ENCODE measurements at regions not wholly inside any gene's neighbourhood (a gene's known extent, or its start where the extent isn't known, plus 50 kb on each side); places are given as distances from the start of the nearest gene placed in this dataset.

DNA sequence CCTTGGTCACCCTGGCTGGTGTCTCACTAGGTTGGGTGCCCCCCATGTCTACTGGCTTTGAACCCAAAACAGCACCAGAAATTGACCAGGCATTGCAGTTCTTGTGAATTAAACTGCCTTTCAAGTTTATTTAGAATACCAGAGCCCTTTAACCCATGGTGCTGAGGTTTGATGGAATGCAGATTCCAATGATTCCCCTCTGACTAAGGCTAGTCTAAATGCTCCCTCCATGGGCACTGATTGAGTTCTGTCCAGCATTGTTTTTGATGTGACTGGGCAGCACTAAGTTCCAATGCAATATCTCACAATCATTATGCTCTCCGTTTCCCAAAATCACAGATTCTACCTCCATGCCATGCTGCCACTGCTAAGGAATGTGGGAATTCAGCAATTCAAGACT lies 1047.4 kb upstream of the LRRN3 start:
- H3K4me2 ChIP-seq (ENCODE audit: unreplicated experiment), result no peak overlapping the region
- DNase-seq, result no peak
- H2AFZ ChIP-seq, result no peak overlapping the region
- no peak overlapping the region for H3K27ac ChIP-seq
- no peaks in the 10 kb centered on the region for H3F3A ChIP-seq (ENCODE audit: insufficient read depth)
- no peaks in the 10 kb centered on the region for H4K20me1 ChIP-seq (ENCODE audit: insufficient read depth)
- no peaks in the 10 kb centered on the region for H3K79me2 ChIP-seq (ENCODE audit: insufficient read depth)
- TF ChIP-seq EZH2phosphoT487 (IDR thresholded peaks at IDR 0.05; ENCODE audit: insufficient read depth, low read depth), result no peak
- TF ChIP-seq EZH2 (IDR thresholded peaks at IDR 0.05; ENCODE audit: insufficient read depth, poor library complexity, severe bottlenecking), result no peak
- H3K9me2 ChIP-seq (ENCODE audit: insufficient read depth), result no peaks in the 10 kb centered on the region
- H3K36me3 ChIP-seq (ENCODE audit: low read depth), result no peaks in the 10 kb centered on the region
- H3K9me3 ChIP-seq (ENCODE audit: low read depth), result no peaks in the 10 kb centered on the region
- in situ Hi-C loops (cut with MboI), result no loop called here
- 23 to 27% methylated on average over 1 of the region's 1 CpG for WGBS, 2 experiments (ENCODE audit: low coverage in 1 of 2, low lambda C conversion rate in 2 of 2, missing lambda C conversion rate in 2 of 2)
- H3K27me3 ChIP-seq (replicated peaks; ENCODE audit: insufficient read depth), result no peaks in the 10 kb centered on the region
- H3K4me1 ChIP-seq (ENCODE audit: insufficient read depth), result no peaks in the 10 kb centered on the region
- no peak overlapping the region for H3K9ac ChIP-seq
- H3K4me3 ChIP-seq, result no peak overlapping the region

DNA sequence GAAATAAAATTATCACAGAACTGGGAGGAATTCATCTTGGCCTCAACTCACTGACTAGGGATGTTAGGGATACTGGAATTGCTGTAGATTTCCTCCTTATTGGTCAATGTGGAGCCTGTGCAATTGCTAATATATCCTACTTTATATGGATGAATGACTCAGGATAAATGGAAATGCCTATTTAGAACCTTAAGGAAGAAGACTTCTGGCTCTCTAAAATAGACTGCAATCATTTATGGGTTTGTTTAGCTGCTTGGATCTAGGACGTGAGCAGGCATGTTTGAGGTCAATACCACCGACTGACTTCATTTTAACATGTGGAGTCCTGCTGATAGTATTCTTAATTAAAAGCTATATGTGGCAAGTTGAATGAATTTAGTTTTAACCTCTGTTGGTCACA lies 1040.1 kb upstream of the LRRN3 start:
- no peak for DNase-seq

DNA sequence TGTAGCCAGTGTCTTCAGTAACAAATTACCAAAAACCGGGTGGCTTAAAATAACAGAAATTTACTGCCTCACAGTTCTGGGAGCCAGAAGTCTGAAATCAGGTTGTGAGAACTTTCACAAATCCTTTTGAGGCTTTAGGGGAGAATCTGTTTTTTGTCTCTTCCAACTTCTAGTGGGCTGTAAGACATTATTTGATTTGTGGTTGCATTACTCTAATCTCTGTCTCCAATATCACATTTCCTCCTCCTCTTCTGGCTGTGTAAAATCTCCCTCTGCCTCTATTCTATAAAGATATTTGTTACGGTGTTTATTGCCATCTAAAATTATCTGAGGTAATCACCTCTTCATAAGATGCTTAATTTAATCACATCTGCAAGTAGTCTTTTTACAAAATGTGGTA lies 1039.6 kb upstream of the LRRN3 start:
- H3K27me3 ChIP-seq (replicated peaks; ENCODE audit: insufficient read depth), result no peaks in the 10 kb centered on the region
- H3K9ac ChIP-seq, result no peak overlapping the region
- TF ChIP-seq EZH2phosphoT487 (IDR thresholded peaks at IDR 0.05; ENCODE audit: insufficient read depth, low read depth) (no peak), EZH2 (IDR thresholded peaks at IDR 0.05; ENCODE audit: insufficient read depth, poor library complexity, severe bottlenecking) (no peak)
- no peaks in the 10 kb centered on the region for H4K20me1 ChIP-seq (ENCODE audit: insufficient read depth)
- no peak overlapping the region for H3K4me3 ChIP-seq
- no peaks in the 10 kb centered on the region for H3K79me2 ChIP-seq (ENCODE audit: insufficient read depth)
- in situ Hi-C loops (cut with MboI), result no loop called here
- H3F3A ChIP-seq (ENCODE audit: insufficient read depth), result no peaks in the 10 kb centered on the region
- no peak overlapping the region for H3K4me2 ChIP-seq (ENCODE audit: unreplicated experiment)
- H3K36me3 ChIP-seq (ENCODE audit: low read depth), result no peaks in the 10 kb centered on the region
- 1 to 10% methylated on average over 2 of the region's 2 CpGs for WGBS, 2 experiments (ENCODE audit: low coverage in 1 of 2, low lambda C conversion rate in 2 of 2, missing lambda C conversion rate in 2 of 2)
- no peak overlapping the region for H3K27ac ChIP-seq
- H3K4me1 ChIP-seq (ENCODE audit: insufficient read depth), result no peaks in the 10 kb centered on the region
- H3K9me2 ChIP-seq (ENCODE audit: insufficient read depth), result no peaks in the 10 kb centered on the region
- H2AFZ ChIP-seq, result no peak overlapping the region
- no peaks in the 10 kb centered on the region for H3K9me3 ChIP-seq (ENCODE audit: low read depth)
- no peak for DNase-seq

More for the DNA sequence above, 1040.1 kb upstream of the LRRN3 start:
- no peaks in the 10 kb centered on the region for H3K4me1 ChIP-seq (ENCODE audit: insufficient read depth)
- H4K20me1 ChIP-seq (ENCODE audit: insufficient read depth), result no peaks in the 10 kb centered on the region
- no peak overlapping the region for H3K4me3 ChIP-seq
- H3K27ac ChIP-seq, result no peak overlapping the region
- H3K9me3 ChIP-seq (ENCODE audit: low read depth), result no peaks in the 10 kb centered on the region
- no peaks in the 10 kb centered on the region for H3F3A ChIP-seq (ENCODE audit: insufficient read depth)
- in situ Hi-C loops (cut with MboI), result no loop called here
- H3K9ac ChIP-seq, result no peak overlapping the region
- H3K36me3 ChIP-seq (ENCODE audit: low read depth), result no peaks in the 10 kb centered on the region
- H3K9me2 ChIP-seq (ENCODE audit: insufficient read depth), result no peaks in the 10 kb centered on the region
- no peaks in the 10 kb centered on the region for H3K79me2 ChIP-seq (ENCODE audit: insufficient read depth)
- no peak for TF ChIP-seq EZH2phosphoT487 (IDR thresholded peaks at IDR 0.05; ENCODE audit: insufficient read depth, low read depth)
- H3K4me2 ChIP-seq (ENCODE audit: unreplicated experiment), result no peak overlapping the region
- H2AFZ ChIP-seq, result no peak overlapping the region
- 0 to 6% methylated on average over 2 of the region's 2 CpGs for WGBS, 2 experiments (ENCODE audit: low coverage in 1 of 2, low lambda C conversion rate in 2 of 2, missing lambda C conversion rate in 2 of 2)
- no peaks in the 10 kb centered on the region for H3K27me3 ChIP-seq (replicated peaks; ENCODE audit: insufficient read depth)

DNA sequence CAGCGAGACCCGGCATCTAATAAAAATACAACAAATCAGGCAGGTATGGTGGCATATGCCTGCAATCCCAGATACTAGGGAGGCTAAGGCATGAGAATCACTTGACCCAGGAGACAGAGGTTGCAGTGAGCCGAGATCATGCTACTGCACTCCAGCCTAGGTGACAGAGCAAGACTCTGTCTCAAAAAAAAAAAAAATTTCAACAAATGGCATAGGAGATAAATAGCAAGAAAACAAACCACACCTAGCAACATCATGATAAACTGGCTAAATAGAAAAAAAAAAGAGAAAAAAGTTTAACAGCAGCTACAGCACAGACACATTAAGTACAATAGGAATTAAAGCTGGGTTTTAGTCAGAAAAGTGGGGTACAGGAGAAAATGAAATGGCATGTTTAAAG lies 1034.6 kb upstream of the LRRN3 start:
- H2AFZ ChIP-seq, result no peak overlapping the region
- WGBS, 2 experiments (ENCODE audit: low coverage in 1 of 2, low lambda C conversion rate in 2 of 2, missing lambda C conversion rate in 2 of 2), result 3 to 6% methylated on average over 3 of the region's 3 CpGs
- TF ChIP-seq EZH2phosphoT487 (IDR thresholded peaks at IDR 0.05; ENCODE audit: insufficient read depth, low read depth) (no peak), EZH2 (IDR thresholded peaks at IDR 0.05; ENCODE audit: insufficient read depth, poor library complexity, severe bottlenecking) (no peak)
- in situ Hi-C loops (cut with MboI), result no loop called here
- no peaks in the 10 kb centered on the region for H3K9me2 ChIP-seq (ENCODE audit: insufficient read depth)
- no peak for DNase-seq
- no peaks in the 10 kb centered on the region for H3K79me2 ChIP-seq (ENCODE audit: insufficient read depth)
- H3K4me3 ChIP-seq, result no peak overlapping the region
- H3K36me3 ChIP-seq (ENCODE audit: low read depth), result no peaks in the 10 kb centered on the region
- no peaks in the 10 kb centered on the region for H3F3A ChIP-seq (ENCODE audit: insufficient read depth)
- H3K4me1 ChIP-seq (ENCODE audit: insufficient read depth), result no peaks in the 10 kb centered on the region
- H3K4me2 ChIP-seq (ENCODE audit: unreplicated experiment), result no peak overlapping the region
- no peak overlapping the region for H3K9ac ChIP-seq
- no peaks in the 10 kb centered on the region for H3K27me3 ChIP-seq (replicated peaks; ENCODE audit: insufficient read depth)
- H3K27ac ChIP-seq, result no peak overlapping the region
- no peaks in the 10 kb centered on the region for H3K9me3 ChIP-seq (ENCODE audit: low read depth)
- no peaks in the 10 kb centered on the region for H4K20me1 ChIP-seq (ENCODE audit: insufficient read depth)

DNA sequence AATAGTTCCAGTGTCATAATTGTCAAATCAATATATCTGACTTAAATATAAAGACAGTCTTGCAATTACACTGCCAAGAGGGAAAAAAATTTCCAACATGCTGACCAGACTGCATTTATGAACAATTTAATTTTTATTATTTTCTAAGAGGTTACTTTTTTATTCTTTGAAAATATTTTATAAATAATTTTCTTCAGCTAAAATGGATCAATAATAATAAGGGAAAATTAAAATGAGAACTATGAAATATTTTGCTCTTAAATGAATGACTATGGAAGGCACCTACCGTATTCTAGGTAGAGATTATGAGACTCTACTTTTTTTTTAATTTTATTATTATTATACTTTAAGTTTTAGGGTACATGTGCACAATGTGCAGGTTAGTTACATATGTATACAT lies 1032.5 kb upstream of the LRRN3 start:
- H2AFZ ChIP-seq, result no peak overlapping the region
- H3K27me3 ChIP-seq (replicated peaks; ENCODE audit: insufficient read depth), result no peaks in the 10 kb centered on the region
- no peaks in the 10 kb centered on the region for H3F3A ChIP-seq (ENCODE audit: insufficient read depth)
- no peak for DNase-seq
- H3K4me1 ChIP-seq (ENCODE audit: insufficient read depth), result no peaks in the 10 kb centered on the region
- 3 to 16% methylated on average over 1 of the region's 1 CpG for WGBS, 2 experiments (ENCODE audit: low coverage in 1 of 2, low lambda C conversion rate in 2 of 2, missing lambda C conversion rate in 2 of 2)
- H3K79me2 ChIP-seq (ENCODE audit: insufficient read depth), result no peaks in the 10 kb centered on the region
- H3K4me2 ChIP-seq (ENCODE audit: unreplicated experiment), result no peak overlapping the region
- no peaks in the 10 kb centered on the region for H4K20me1 ChIP-seq (ENCODE audit: insufficient read depth)
- TF ChIP-seq EZH2phosphoT487 (IDR thresholded peaks at IDR 0.05; ENCODE audit: insufficient read depth, low read depth) (no peak), EZH2 (IDR thresholded peaks at IDR 0.05; ENCODE audit: insufficient read depth, poor library complexity, severe bottlenecking) (no peak)
- no peaks in the 10 kb centered on the region for H3K9me2 ChIP-seq (ENCODE audit: insufficient read depth)
- H3K9me3 ChIP-seq (ENCODE audit: low read depth), result peaks cover under 1% of the 10 kb centered on the region
- in situ Hi-C loops (cut with MboI), result no loop called here
- no peaks in the 10 kb centered on the region for H3K36me3 ChIP-seq (ENCODE audit: low read depth)
- H3K9ac ChIP-seq, result no peak overlapping the region
- H3K4me3 ChIP-seq, result no peak overlapping the region
- H3K27ac ChIP-seq, result no peak overlapping the region
